ENCODE measurements at regions not wholly inside any gene's neighbourhood (a gene's known extent, or its start where the extent isn't known, plus 50 kb on each side); places are given as distances from the start of the nearest gene placed in this dataset.

DNA sequence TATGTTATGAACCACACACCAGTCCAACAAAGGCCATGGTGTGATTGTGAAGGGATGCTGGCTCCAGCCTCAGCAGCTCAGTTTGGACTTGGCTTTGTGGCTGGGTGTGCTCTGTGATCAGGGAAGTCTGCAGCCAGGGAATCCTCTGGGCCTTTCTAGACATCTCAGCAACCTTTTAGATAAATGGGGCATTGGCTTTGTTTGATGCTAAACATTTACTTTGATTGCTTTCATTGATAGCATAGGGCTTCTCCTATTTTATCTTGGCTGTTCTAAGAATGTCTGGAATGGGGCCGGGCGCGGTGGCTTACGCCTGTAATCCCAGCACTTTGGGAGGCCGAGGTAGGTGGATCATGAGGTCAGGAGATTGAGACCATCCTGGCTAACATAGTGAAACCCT, 104.5 kb downstream of the VAPA start:
- H3K4me1 ChIP-seq (ENCODE audit: control insufficient read depth in 2 of 2, insufficient read depth in 2 of 2, low read length in 2 of 2) = peaks cover 0 to 5% of the 10 kb centered on the region in 2 donors
- no peaks in the 10 kb centered on the region for H3K36me3 ChIP-seq (ENCODE audit: control insufficient read depth in 2 of 2, insufficient read depth in 2 of 2, low read length in 2 of 2)
- no peaks in the 10 kb centered on the region for H3K27me3 ChIP-seq (ENCODE audit: control insufficient read depth in 2 of 2, insufficient read depth in 2 of 2, low read length in 2 of 2)
- H3K9ac ChIP-seq (ENCODE audit: low read depth in 1 of 2, low read length in 2 of 2) = no peak overlapping the region
- H3K9me3 ChIP-seq (ENCODE audit: control insufficient read depth in 2 of 2, low read length in 2 of 2) = no peaks in the 10 kb centered on the region
- no peak overlapping the region for H3K4me3 ChIP-seq (ENCODE audit: low read length in 2 of 2)
- H3K27ac ChIP-seq (ENCODE audit: low read depth in 2 of 2, low read length in 2 of 2) = no peak overlapping the region

DNA sequence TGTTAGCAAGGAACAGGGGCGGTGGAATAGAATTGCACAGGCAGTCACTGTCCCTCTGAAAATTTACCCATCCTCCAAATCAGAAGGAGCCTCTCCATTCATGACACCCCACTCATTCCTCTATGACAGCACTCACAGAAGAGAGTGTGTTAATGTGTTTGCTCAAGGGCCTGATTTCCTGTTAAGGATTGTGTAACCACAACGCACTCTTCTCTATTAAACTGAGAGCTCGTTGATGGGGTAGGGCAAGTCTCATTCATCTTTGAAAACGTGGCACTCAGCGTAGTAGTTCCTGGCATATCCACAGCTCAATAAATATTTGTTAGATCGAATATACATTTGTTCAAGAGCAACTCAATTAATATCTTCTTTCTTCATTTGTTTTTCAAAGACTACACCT, 106.4 kb downstream of the VAPA start:
- no peaks in the 10 kb centered on the region for H3K27me3 ChIP-seq (ENCODE audit: control insufficient read depth in 2 of 2, insufficient read depth in 2 of 2, low read length in 2 of 2)
- H3K36me3 ChIP-seq (ENCODE audit: control insufficient read depth in 2 of 2, insufficient read depth in 2 of 2, low read length in 2 of 2) = no peaks in the 10 kb centered on the region
- H3K27ac ChIP-seq (ENCODE audit: low read depth in 2 of 2, low read length in 2 of 2) = no peak overlapping the region
- H3K9ac ChIP-seq (ENCODE audit: low read depth in 1 of 2, low read length in 2 of 2) = no peak overlapping the region
- H3K9me3 ChIP-seq (ENCODE audit: control insufficient read depth in 2 of 2, low read length in 2 of 2) = no peaks in the 10 kb centered on the region
- H3K4me3 ChIP-seq (ENCODE audit: low read length in 2 of 2) = no peak overlapping the region
- peaks cover 0 to 5% of the 10 kb centered on the region in 2 donors for H3K4me1 ChIP-seq (ENCODE audit: control insufficient read depth in 2 of 2, insufficient read depth in 2 of 2, low read length in 2 of 2)

DNA sequence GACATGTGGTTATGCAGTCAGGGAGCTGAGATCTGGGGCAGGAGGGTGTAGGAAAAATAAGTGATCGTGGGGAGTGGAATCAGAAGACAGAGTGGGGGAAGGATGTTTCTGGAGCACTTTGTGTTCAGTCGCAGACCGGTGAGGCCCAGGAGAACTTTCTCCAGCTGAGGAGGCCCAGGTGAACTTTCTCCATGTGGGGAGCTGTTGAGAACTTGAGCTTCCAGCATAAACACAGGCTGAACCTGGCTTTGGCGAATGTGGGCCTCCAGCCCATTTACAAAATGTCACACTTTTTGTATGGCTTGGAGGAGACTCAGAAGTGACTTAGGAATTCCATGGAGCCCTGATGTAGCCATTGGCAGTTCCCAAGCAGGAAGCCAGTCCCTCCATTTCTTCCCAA, 108.5 kb downstream of the VAPA start:
- no peak overlapping the region for H3K4me3 ChIP-seq (ENCODE audit: low read length in 2 of 2)
- no peaks in the 10 kb centered on the region for H3K9me3 ChIP-seq (ENCODE audit: control insufficient read depth in 2 of 2, low read length in 2 of 2)
- H3K27me3 ChIP-seq (ENCODE audit: control insufficient read depth in 2 of 2, insufficient read depth in 2 of 2, low read length in 2 of 2) = no peaks in the 10 kb centered on the region
- H3K36me3 ChIP-seq (ENCODE audit: control insufficient read depth in 2 of 2, insufficient read depth in 2 of 2, low read length in 2 of 2) = no peaks in the 10 kb centered on the region
- no peak overlapping the region for H3K27ac ChIP-seq (ENCODE audit: low read depth in 2 of 2, low read length in 2 of 2)
- no peaks in the 10 kb centered on the region for H3K4me1 ChIP-seq (ENCODE audit: control insufficient read depth in 2 of 2, insufficient read depth in 2 of 2, low read length in 2 of 2)
- no peak overlapping the region for H3K9ac ChIP-seq (ENCODE audit: low read depth in 1 of 2, low read length in 2 of 2)

DNA sequence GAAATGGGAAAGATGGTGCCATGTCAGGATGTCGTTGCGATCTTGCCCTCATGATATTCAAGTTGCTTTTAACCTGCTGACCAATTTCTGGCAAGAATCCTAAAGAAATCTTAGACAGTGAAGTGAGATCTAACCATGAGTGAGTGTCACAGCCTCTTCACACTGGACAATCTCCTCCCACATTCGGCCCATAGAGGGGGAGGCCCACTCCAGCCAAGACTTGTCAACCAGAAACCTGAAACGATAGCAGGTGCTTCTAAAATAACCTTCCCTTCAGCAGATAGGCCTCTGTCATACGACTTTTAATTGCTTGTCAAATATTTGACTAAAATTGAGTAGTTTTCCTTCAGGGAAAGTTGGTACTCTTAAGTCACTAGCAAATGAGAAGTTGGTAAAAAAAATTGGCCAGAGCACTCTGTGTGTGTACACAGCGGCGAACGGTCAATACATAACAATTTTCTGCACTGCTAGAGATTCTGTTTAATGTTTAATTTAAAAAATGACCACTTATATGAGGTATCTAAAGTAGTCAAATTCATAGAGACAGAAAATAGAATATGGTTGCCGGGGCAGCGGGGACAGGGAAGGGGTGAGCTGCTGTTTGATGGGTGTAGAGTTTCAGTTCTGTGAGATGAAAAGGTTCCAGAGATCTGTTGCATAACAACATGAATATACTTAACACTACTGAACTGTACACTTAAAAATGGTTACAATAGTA, 110.2 kb downstream of the VAPA start:
- Histone ChIP-seq H3K4me3 (ENCODE audit: low read length in 2 of 2) (no peak overlapping the region), H3K9me3 (ENCODE audit: control insufficient read depth in 2 of 2, low read length in 2 of 2) (no peaks in the 10 kb centered on the region), H3K4me1 (ENCODE audit: control insufficient read depth in 2 of 2, insufficient read depth in 2 of 2, low read length in 2 of 2) (no peaks in the 10 kb centered on the region), H3K27me3 (ENCODE audit: control insufficient read depth in 2 of 2, insufficient read depth in 2 of 2, low read length in 2 of 2) (no peaks in the 10 kb centered on the region), H3K9ac (ENCODE audit: low read depth in 1 of 2, low read length in 2 of 2) (no peak overlapping the region), H3K36me3 (ENCODE audit: control insufficient read depth in 2 of 2, insufficient read depth in 2 of 2, low read length in 2 of 2) (no peaks in the 10 kb centered on the region), H3K27ac (ENCODE audit: low read depth in 2 of 2, low read length in 2 of 2) (no peak overlapping the region)

DNA sequence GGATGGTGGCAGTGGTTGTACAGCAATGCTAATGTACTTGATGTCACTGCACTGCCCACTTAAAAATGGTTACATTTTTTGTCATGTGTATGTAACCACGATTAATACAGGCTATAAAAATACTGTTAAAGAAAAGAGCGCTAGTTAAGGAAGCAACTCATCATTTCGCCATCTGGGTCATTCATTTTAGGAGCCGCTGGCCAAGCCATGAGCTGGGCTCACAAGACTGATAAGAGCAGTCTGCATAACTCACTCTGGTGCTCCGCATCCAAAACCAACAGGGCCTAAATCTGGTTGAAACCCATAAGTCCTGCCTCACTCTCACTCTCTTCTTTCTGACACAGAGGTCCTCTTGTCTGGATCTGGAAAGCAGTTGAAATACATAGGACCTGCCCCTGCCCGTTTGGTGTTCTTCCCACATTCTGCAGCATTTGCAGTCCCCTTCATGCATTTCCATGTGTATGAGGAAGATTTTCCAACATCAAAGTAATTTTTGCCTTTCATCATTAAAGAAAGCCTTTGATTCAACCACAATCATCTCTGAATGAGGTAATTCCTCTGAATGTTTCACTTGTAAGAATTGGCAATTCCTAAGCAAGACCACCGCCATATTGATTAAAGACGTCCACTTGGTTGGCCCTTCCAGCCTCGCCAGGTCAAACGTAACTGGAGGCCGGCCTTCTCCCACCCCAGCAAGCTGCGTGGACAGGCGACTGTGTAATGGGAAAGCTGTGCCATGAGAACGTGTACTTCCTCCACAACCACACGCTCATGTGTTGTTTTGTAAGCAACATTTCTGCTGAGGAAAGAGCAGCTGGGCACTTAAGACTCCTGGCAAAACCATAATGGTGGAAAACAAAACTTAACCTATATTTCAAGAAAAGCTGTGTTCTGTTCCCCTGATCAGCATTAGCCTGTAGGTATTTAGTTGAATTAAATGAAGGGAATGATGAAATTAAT, 112.2 kb downstream of the VAPA start:
- no peak overlapping the region for H3K27ac ChIP-seq (ENCODE audit: low read depth in 2 of 2, low read length in 2 of 2)
- no peaks in the 10 kb centered on the region for H3K27me3 ChIP-seq (ENCODE audit: control insufficient read depth in 2 of 2, insufficient read depth in 2 of 2, low read length in 2 of 2)
- H3K9me3 ChIP-seq (ENCODE audit: control insufficient read depth in 2 of 2, low read length in 2 of 2) = no peaks in the 10 kb centered on the region
- H3K36me3 ChIP-seq (ENCODE audit: control insufficient read depth in 2 of 2, insufficient read depth in 2 of 2, low read length in 2 of 2) = no peaks in the 10 kb centered on the region
- H3K9ac ChIP-seq (ENCODE audit: low read depth in 1 of 2, low read length in 2 of 2) = no peak overlapping the region
- H3K4me1 ChIP-seq (ENCODE audit: control insufficient read depth in 2 of 2, insufficient read depth in 2 of 2, low read length in 2 of 2) = no peaks in the 10 kb centered on the region
- H3K4me3 ChIP-seq (ENCODE audit: low read length in 2 of 2) = no peak overlapping the region

DNA sequence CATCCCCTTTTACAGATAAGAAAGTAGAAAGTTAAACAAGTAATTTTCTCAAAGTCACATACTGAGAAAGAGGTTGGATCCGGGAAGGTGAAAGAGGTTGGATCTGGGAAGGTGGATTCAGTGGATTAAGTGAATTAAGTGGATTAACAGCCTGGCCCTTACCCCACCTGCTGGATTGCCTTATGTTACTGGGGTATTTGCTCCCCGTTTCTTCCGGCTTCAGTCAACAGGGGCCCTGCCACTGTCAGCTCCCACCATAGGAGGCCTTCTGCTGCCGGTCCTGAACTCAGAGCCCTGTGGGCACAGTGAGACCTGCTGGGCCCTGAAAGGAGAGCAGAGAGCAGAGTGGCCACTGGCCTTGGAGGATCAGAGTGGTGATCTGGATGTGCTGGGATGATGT, 113.2 kb downstream of the VAPA start:
- H3K27ac ChIP-seq (ENCODE audit: low read depth in 2 of 2, low read length in 2 of 2) = no peak overlapping the region
- no peaks in the 10 kb centered on the region for H3K27me3 ChIP-seq (ENCODE audit: control insufficient read depth in 2 of 2, insufficient read depth in 2 of 2, low read length in 2 of 2)
- no peaks in the 10 kb centered on the region for H3K9me3 ChIP-seq (ENCODE audit: control insufficient read depth in 2 of 2, low read length in 2 of 2)
- no peaks in the 10 kb centered on the region for H3K4me1 ChIP-seq (ENCODE audit: control insufficient read depth in 2 of 2, insufficient read depth in 2 of 2, low read length in 2 of 2)
- H3K36me3 ChIP-seq (ENCODE audit: control insufficient read depth in 2 of 2, insufficient read depth in 2 of 2, low read length in 2 of 2) = no peaks in the 10 kb centered on the region
- no peak overlapping the region for H3K9ac ChIP-seq (ENCODE audit: low read depth in 1 of 2, low read length in 2 of 2)
- H3K4me3 ChIP-seq (ENCODE audit: low read length in 2 of 2) = no peak overlapping the region

DNA sequence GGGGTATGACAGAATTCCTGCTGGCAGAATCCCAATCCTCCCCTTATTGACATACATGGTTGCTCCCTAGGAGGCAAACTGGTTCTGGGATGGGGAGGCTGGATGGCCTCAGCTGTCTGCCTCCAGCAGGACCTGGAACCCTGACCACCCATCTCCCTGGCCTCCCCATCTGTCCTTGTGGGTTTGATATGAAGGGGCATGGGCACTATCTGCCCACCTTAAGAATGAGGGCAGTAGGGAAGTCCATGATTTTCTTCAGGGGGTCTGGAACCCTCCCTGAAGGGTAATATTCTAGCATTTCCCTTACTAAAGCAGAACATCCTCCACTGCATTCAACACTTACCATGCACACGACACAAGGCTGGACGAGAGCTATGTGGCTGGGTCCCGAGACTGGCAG, 113.6 kb downstream of the VAPA start:
- Histone ChIP-seq H3K4me3 (ENCODE audit: low read length in 2 of 2) (no peak overlapping the region), H3K9ac (ENCODE audit: low read depth in 1 of 2, low read length in 2 of 2) (no peak overlapping the region), H3K27me3 (ENCODE audit: control insufficient read depth in 2 of 2, insufficient read depth in 2 of 2, low read length in 2 of 2) (no peaks in the 10 kb centered on the region), H3K36me3 (ENCODE audit: control insufficient read depth in 2 of 2, insufficient read depth in 2 of 2, low read length in 2 of 2) (no peaks in the 10 kb centered on the region), H3K27ac (ENCODE audit: low read depth in 2 of 2, low read length in 2 of 2) (no peak overlapping the region), H3K4me1 (ENCODE audit: control insufficient read depth in 2 of 2, insufficient read depth in 2 of 2, low read length in 2 of 2) (no peaks in the 10 kb centered on the region), H3K9me3 (ENCODE audit: control insufficient read depth in 2 of 2, low read length in 2 of 2) (no peaks in the 10 kb centered on the region)

DNA sequence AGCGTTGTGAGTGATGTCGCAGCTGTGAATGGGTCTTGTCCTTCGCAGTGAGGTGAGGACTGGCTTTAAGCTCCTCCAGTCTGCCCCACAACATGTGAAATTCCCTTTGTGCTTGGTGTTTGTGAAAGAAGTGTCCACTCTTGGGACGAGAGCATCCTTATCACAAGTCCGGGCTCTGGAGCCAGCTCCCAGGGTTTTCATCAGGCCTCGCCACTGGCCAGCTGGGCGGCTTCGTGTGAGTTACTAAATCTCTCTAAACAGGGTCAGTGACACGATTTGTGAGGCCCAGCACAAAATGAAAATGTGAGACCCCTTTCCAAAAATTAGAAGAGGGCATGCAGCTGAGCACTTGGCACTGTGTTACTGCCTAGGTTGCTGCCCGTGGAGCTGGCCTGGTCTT, 115.9 kb downstream of the VAPA start:
- Histone ChIP-seq H3K9me3 (ENCODE audit: control insufficient read depth in 2 of 2, low read length in 2 of 2) (no peaks in the 10 kb centered on the region), H3K4me3 (ENCODE audit: low read length in 2 of 2) (no peak overlapping the region), H3K9ac (ENCODE audit: low read depth in 1 of 2, low read length in 2 of 2) (no peak overlapping the region), H3K4me1 (ENCODE audit: control insufficient read depth in 2 of 2, insufficient read depth in 2 of 2, low read length in 2 of 2) (no peaks in the 10 kb centered on the region), H3K36me3 (ENCODE audit: control insufficient read depth in 2 of 2, insufficient read depth in 2 of 2, low read length in 2 of 2) (no peaks in the 10 kb centered on the region), H3K27ac (ENCODE audit: low read depth in 2 of 2, low read length in 2 of 2) (no peak overlapping the region), H3K27me3 (ENCODE audit: control insufficient read depth in 2 of 2, insufficient read depth in 2 of 2, low read length in 2 of 2) (no peaks in the 10 kb centered on the region)

DNA sequence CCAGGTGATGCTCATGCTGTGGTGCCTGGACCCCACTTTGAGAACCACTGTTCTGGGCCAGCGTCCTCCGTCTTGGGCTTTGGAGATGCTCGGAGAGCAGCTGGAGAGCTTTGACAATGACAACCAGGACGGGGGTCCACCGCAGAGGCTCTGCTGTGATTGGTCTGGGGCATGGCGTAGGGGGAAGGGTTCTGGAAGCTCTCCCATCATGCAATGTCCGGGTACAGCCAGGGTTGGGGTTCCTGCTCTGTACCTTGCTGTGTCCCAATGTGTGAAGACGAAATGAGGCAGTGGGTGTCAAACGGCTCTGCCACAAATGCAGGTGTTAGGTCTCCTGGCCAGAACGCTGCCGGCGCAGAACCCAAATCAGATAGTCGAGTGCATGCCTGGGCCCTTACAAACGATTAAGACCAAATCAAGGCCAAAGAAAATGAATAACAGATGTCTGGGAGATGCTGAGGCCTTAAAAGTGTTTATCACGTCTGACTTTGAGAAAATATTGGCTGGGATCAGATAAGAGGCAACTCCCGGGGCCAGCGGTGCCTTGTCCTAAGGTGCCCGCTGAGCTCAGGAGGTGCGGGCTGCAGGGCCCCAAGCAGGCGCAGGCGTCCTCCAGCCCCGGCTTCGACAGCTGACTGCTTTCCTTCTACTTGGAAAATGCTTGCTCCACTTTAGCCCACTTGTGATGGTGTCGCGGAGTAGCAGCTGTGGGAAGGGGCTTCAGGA, 117.2 kb downstream of the VAPA start:
- Histone ChIP-seq H3K27me3 (ENCODE audit: control insufficient read depth in 2 of 2, insufficient read depth in 2 of 2, low read length in 2 of 2) (no peaks in the 10 kb centered on the region), H3K4me3 (ENCODE audit: low read length in 2 of 2) (no peak overlapping the region), H3K27ac (ENCODE audit: low read depth in 2 of 2, low read length in 2 of 2) (no peak overlapping the region), H3K9me3 (ENCODE audit: control insufficient read depth in 2 of 2, low read length in 2 of 2) (no peaks in the 10 kb centered on the region), H3K4me1 (ENCODE audit: control insufficient read depth in 2 of 2, insufficient read depth in 2 of 2, low read length in 2 of 2) (no peaks in the 10 kb centered on the region), H3K36me3 (ENCODE audit: control insufficient read depth in 2 of 2, insufficient read depth in 2 of 2, low read length in 2 of 2) (no peaks in the 10 kb centered on the region), H3K9ac (ENCODE audit: low read depth in 1 of 2, low read length in 2 of 2) (no peak overlapping the region)
